Vagina (tissue), 2 donors: ENCODE measurements at regions not wholly inside any gene's neighbourhood (a gene's known extent, or its start where the extent isn't known, plus 50 kb on each side); places are given as distances from the start of the nearest gene placed in this dataset.

Experiments used
- CTCF ChIP-seq, 3 experiments: fragments of 450-650 bp in 2 of 3; fragments of 200-600 bp in 1 of 3; sonication (generic) in 1 of 3; IDR thresholded peaks; one replicate each; pipeline ENCODE4 v1.5.1; 2017 to 2019; ENCODE audit warnings: antibody characterized with exemption in 3 of 3, mild to moderate bottlenecking in 2 of 3, moderate library complexity in 2 of 3
- POLR2A ChIP-seq, 2 donors: fragments of 450-650 bp; IDR thresholded peaks; one replicate each; pipeline ENCODE4 v1.6.1; 2017; ENCODE audit warnings: antibody characterized with exemption in 2 of 2, mild to moderate bottlenecking in 2 of 2, moderate library complexity in 2 of 2
- POLR2AphosphoS5 ChIP-seq, 2 donors: sonication (generic); formaldehyde crosslinking; IDR thresholded peaks; one replicate each; pipeline ENCODE4 v1.9.0; 2017; ENCODE audit warnings: antibody characterized with exemption in 2 of 2, mild to moderate bottlenecking in 2 of 2, low read depth in 1 of 2; ENCODE audit not compliant: insufficient read depth in 1 of 2

GRCh38 chr5:179437341-179438001 is 92.2 kb upstream of the ADAMTS2 start:
- TF ChIP-seq CTCF (IDR thresholded peaks at IDR 0.05): no peak
- no peak for TF ChIP-seq POLR2A (IDR thresholded peaks at IDR 0.05)
- no peak for TF ChIP-seq POLR2AphosphoS5 (IDR thresholded peaks at IDR 0.05; ENCODE audit: insufficient read depth in 1 of 2, low read depth in 1 of 2)
